CD4-positive, alpha-beta memory T cell (primary cell): ENCODE measurements at regions not wholly inside any gene's neighbourhood (a gene's known extent, or its start where the extent isn't known, plus 50 kb on each side); places are given as distances from the start of the nearest gene placed in this dataset.

Experiments used
- CTCF ChIA-PET: fragments of 350-600 bp; sonication (Branson Sonifier 250); formaldehyde crosslinking; loops from one replicate; lab custom pipeline; 2021; ENCODE audit warnings: inconsistent platforms; ENCODE audit not compliant: partially characterized antibody; lab: Charles Lee
- POLR2A ChIA-PET: fragments of 350-600 bp; sonication (Branson Sonifier 250); formaldehyde crosslinking; loops from one replicate; lab custom pipeline; 2021; ENCODE audit not compliant: partially characterized antibody; lab: Charles Lee
- DNase-seq, 5 donors: peaks; one replicate each; pipeline versions ENCODE4 v3.0.0 to v3.0.0-alpha.2; 2020 to 2022; ENCODE audit warnings: mixed read lengths in 1 of 5
- H3K27ac ChIP-seq: one replicate; pipeline ENCODE4 v1.7.0; 2013; ENCODE audit warnings: low read depth, low read length
- H3K27me3 ChIP-seq: 2 replicates; pipeline ENCODE4 v1.7.0; 2013; ENCODE audit warnings: mild to moderate bottlenecking, low read length, moderate library complexity; ENCODE audit not compliant: insufficient read depth
- H3K36me3 ChIP-seq: 2 replicates; pipeline ENCODE4 v1.7.0; 2013; ENCODE audit warnings: mild to moderate bottlenecking, low read length, moderate library complexity; ENCODE audit not compliant: insufficient read depth
- H3K4me1 ChIP-seq: 2 replicates; pipeline ENCODE4 v1.7.0; 2013; ENCODE audit warnings: mild to moderate bottlenecking, low read length, moderate library complexity; ENCODE audit not compliant: insufficient read depth
- H3K4me3 ChIP-seq, 2 donors: one replicate each; pipeline ENCODE4 v1.7.0; 2013; ENCODE audit warnings: low read length in 2 of 2, mild to moderate bottlenecking in 1 of 2
- H3K9me3 ChIP-seq, 2 donors: one replicate each; pipeline ENCODE4 v1.7.0; 2013; ENCODE audit warnings: low read length in 2 of 2, control low read depth in 1 of 2; ENCODE audit not compliant: control insufficient read depth in 1 of 2
- H3K27ac Mint-ChIP-seq, 7 donors: one replicate each; pipeline ENCODE4 v1.8.0; 2020 to 2021; ENCODE audit warnings: mixed read lengths in 7 of 7, mild to moderate bottlenecking in 6 of 7, inconsistent platforms in 3 of 7, moderate library complexity in 3 of 7
- H3K27me3 Mint-ChIP-seq, 2 donors: one replicate each; pipeline ENCODE4 v1.8.0; 2020 to 2021; ENCODE audit warnings: mixed read lengths in 2 of 2
- H3K36me3 Mint-ChIP-seq, 2 donors: one replicate each; pipeline ENCODE4 v1.8.0; 2020 to 2021; ENCODE audit warnings: mixed read lengths in 2 of 2, inconsistent platforms in 1 of 2, mild to moderate bottlenecking in 1 of 2
- H3K4me1 Mint-ChIP-seq, 4 donors: one replicate each; pipeline ENCODE4 v1.8.0; 2020 to 2021; ENCODE audit warnings: mixed read lengths in 4 of 4, mild to moderate bottlenecking in 1 of 4
- H3K4me3 Mint-ChIP-seq, 8 donors: one replicate each; pipeline ENCODE4 v1.8.0; 2020 to 2021; ENCODE audit warnings: mixed read lengths in 8 of 8, mild to moderate bottlenecking in 7 of 8, moderate library complexity in 6 of 8, inconsistent platforms in 3 of 8
- H3K9me3 Mint-ChIP-seq, 8 donors: one replicate each; pipeline ENCODE4 v1.8.0; 2020 to 2021; ENCODE audit warnings: mixed read lengths in 8 of 8, mild to moderate bottlenecking in 5 of 8, inconsistent platforms in 3 of 8, moderate library complexity in 1 of 8
- intact Hi-C: fragments of 100-400 bp; cut with micrococcal nuclease; formaldehyde crosslinking; loops from one replicate; pipeline ENCODE4 v1.15.1; 2023

DNA sequence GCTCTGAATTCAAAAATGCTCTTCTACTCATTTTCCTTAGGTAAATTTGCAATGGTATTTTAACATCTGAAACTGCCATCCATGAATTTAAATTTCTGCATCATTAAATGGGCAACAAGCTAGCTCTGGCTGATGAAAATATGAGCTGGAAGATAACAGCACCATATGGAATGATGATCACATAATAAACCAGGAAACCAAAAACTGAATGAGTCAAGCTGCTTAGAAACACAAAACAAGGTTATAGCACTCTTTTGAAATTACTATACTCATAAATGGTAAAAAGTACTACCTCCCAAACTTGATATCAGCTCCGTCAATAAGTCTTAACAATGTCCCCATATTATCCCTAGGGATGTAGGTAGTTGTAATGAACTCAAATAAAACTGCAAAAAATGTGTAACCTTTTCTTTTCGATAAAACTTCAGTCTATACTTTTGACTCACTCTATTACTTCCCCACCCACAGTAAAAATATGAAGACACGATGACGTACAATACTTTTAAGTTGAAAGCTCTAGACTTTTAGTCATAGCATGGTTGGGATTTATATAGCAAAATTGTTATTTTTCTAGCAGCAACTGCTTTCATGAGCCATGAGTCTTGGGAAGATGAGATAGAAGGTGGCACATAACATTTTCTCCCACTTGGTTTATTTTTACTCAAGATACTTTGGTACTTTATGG, 396.7 kb downstream of the CDH2 start:
- no peaks in the 10 kb centered on the region for H3K4me1 ChIP-seq
- no peaks in the 10 kb centered on the region for H3K27me3 Mint-ChIP-seq
- DNase-seq, result no peak
- H3K4me3 Mint-ChIP-seq, result no peak overlapping the region
- no peaks in the 10 kb centered on the region for H3K27me3 ChIP-seq
- ChIA-PET CTCF (no interaction called here), POLR2A (no interaction called here)
- no peaks in the 10 kb centered on the region for H3K36me3 Mint-ChIP-seq
- H3K9me3 ChIP-seq, result no peaks in the 10 kb centered on the region
- H3K36me3 ChIP-seq, result no peaks in the 10 kb centered on the region
- H3K4me3 ChIP-seq, result no peak overlapping the region
- intact Hi-C loops, result no loop called here
- H3K9me3 Mint-ChIP-seq, result peaks cover 3 to 28% (median 9%) of the 10 kb centered on the region in 8 donors
- no peak overlapping the region for H3K27ac Mint-ChIP-seq
- no peak overlapping the region for H3K27ac ChIP-seq
- H3K4me1 Mint-ChIP-seq, result no peaks in the 10 kb centered on the region

DNA sequence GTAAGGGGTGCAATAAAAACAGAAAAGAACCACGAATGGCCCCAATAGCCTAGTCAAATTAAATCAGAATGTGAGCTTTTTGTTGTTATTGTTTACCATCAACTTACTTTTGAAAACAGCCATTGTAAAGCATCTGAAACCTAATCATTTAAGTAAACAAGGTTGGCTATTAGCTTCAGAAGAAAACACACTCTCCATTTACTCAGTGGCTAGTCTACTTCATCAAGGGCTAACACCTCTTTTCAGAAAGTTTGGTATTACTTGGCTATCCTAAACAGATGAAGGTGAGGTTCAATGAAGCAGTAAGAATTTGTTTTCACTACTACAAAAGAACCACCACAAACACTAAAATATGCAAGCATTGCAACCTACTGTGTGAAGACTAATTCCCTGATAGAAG, 398.0 kb downstream of the CDH2 start:
- CTCF ChIA-PET, result interaction anchor here (0.9 kb wide), 1 partner anchor 13 kb away, joined by 3 read pairs; no protein-coding TSS in a partner anchor
- intact Hi-C loops, result no loop called here
- POLR2A ChIA-PET, result no interaction called here

DNA sequence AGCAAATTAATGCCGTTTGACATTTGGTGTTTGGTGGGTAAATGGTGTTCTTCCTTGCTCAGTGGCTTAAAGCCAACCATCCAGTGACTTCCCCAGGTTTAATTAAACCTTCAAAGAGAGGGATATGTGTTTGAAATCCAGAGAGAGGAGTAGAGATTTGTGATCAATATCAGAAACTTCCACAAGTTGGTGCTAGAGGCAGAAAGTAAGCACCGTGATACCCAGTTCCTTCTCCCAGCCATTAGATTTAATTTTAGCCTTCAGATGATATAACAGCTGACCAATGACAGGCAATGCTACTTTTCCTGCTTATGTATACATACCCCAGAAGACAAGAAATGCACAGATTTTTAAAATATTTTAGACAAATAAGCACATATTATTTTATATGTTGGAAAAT, 398.5 kb downstream of the CDH2 start:
- Mint-ChIP-seq H3K27ac (no peak overlapping the region), H3K4me3 (no peak overlapping the region), H3K4me1 (no peaks in the 10 kb centered on the region), H3K9me3 (peaks cover 4 to 21% (median 9%) of the 10 kb centered on the region in 8 donors), H3K27me3 (no peaks in the 10 kb centered on the region), H3K36me3 (no peaks in the 10 kb centered on the region)
- no peaks in the 10 kb centered on the region for H3K36me3 ChIP-seq
- no peak overlapping the region for H3K4me3 ChIP-seq
- ChIA-PET CTCF (no interaction called here), POLR2A (no interaction called here)
- DNase-seq, result no peak
- no peak overlapping the region for H3K27ac ChIP-seq
- H3K9me3 ChIP-seq, result no peaks in the 10 kb centered on the region
- H3K27me3 ChIP-seq, result no peaks in the 10 kb centered on the region
- H3K4me1 ChIP-seq, result no peaks in the 10 kb centered on the region
- intact Hi-C loops, result no loop called here

More for the DNA sequence above, 398.0 kb downstream of the CDH2 start:
- no peaks in the 10 kb centered on the region for H3K36me3 Mint-ChIP-seq
- Histone ChIP-seq H3K9me3 (no peaks in the 10 kb centered on the region), H3K4me1 (no peaks in the 10 kb centered on the region), H3K36me3 (no peaks in the 10 kb centered on the region), H3K27me3 (no peaks in the 10 kb centered on the region), H3K27ac (no peak overlapping the region), H3K4me3 (no peak overlapping the region)
- H3K27ac Mint-ChIP-seq, result no peak overlapping the region
- H3K9me3 Mint-ChIP-seq, result peaks cover 4 to 24% (median 7%) of the 10 kb centered on the region in 8 donors
- DNase-seq, result no peak
- no peak overlapping the region for H3K4me3 Mint-ChIP-seq
- H3K27me3 Mint-ChIP-seq, result no peaks in the 10 kb centered on the region
- no peaks in the 10 kb centered on the region for H3K4me1 Mint-ChIP-seq

DNA sequence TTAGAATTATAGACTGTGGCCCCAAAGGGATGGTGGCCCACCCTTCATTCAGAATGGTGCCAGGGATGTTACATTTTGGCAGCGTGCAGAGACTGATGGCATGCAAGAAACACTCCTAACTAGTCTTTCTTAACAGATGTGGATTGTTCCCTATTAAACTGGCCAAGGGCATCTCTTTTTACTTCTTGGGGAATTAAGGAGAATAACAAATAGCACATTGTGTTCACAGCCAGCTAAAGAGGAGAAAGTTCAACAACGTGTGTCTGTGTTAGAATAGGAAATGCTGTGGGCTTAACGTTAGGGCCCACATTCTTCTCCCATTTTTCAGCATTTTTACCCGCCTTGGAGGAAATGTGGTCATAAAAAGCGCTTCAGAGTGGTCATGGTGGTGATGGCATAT, 404.8 kb downstream of the CDH2 start:
- H3K36me3 Mint-ChIP-seq, result no peaks in the 10 kb centered on the region
- no peak overlapping the region for H3K4me3 Mint-ChIP-seq
- intact Hi-C loops, result no loop called here
- no peaks in the 10 kb centered on the region for H3K27me3 Mint-ChIP-seq
- ChIA-PET CTCF (no interaction called here), POLR2A (no interaction called here)
- Histone ChIP-seq H3K36me3 (no peaks in the 10 kb centered on the region), H3K27ac (no peak overlapping the region), H3K27me3 (no peaks in the 10 kb centered on the region), H3K9me3 (no peaks in the 10 kb centered on the region), H3K4me1 (no peaks in the 10 kb centered on the region), H3K4me3 (no peak overlapping the region)
- peaks cover 0 to 25% (median 7%) of the 10 kb centered on the region in 8 donors for H3K9me3 Mint-ChIP-seq
- H3K27ac Mint-ChIP-seq, result no peak overlapping the region
- H3K4me1 Mint-ChIP-seq, result no peaks in the 10 kb centered on the region
- DNase-seq, result no peak

DNA sequence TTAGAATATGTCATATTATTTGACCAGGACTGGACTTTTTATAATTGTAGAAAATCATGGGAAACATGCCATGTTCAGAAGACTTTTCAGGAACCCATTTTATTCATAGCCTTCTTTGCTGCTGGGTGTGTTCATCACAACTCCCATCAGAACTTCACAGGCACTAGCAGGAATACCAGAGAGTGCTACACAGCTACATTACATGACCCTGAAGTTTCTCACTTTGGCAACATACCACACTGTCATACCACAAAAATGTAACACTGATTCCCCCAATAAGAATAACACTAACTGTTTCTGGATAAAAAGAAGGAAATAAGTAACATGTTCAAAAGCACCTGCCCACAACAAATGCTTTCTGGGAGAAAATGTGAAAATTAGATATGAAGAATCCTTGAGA, 405.4 kb downstream of the CDH2 start:
- CTCF ChIA-PET, result no interaction called here
- intact Hi-C loops, result no loop called here
- H3K27ac Mint-ChIP-seq, result no peak overlapping the region

DNA sequence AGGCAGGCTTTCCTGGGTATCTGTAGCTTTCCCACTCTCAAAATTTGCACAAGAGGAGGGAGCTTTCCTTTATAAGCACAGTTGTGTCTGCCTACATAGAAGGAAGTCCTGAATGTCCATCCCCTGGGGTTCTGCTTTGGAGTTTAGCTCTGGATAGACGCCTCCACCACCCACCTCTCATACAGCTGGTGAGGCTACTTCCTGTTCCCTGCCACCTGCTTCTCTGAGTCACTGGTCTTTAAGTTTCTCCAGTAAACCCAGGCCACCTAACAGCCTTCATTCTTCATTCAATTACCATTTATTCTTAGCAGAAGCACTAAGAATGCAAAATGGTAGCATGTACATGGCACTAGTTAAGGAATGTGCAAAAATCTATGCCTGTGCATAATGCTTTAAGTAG, 407.8 kb downstream of the CDH2 start:
- H3K36me3 Mint-ChIP-seq, result no peaks in the 10 kb centered on the region
- H3K4me3 Mint-ChIP-seq, result no peak overlapping the region
- no peak overlapping the region for H3K4me3 ChIP-seq
- no peaks in the 10 kb centered on the region for H3K9me3 ChIP-seq
- no peak for DNase-seq
- CTCF ChIA-PET, result no interaction called here
- H3K9me3 Mint-ChIP-seq, result peaks cover 4 to 23% (median 7%) of the 10 kb centered on the region in 8 donors
- H3K4me1 Mint-ChIP-seq, result no peaks in the 10 kb centered on the region
- no peak overlapping the region for H3K27ac ChIP-seq
- POLR2A ChIA-PET, result no interaction called here
- intact Hi-C loops, result loop anchor here (10.0 kb wide), 1 partner anchor 64 kb away; no protein-coding TSS in a partner anchor
- H3K4me1 ChIP-seq, result no peaks in the 10 kb centered on the region
- H3K27ac Mint-ChIP-seq, result no peak overlapping the region
- no peaks in the 10 kb centered on the region for H3K27me3 Mint-ChIP-seq
- no peaks in the 10 kb centered on the region for H3K36me3 ChIP-seq
- no peaks in the 10 kb centered on the region for H3K27me3 ChIP-seq

More for the DNA sequence above, 405.4 kb downstream of the CDH2 start:
- H3K36me3 Mint-ChIP-seq, result no peaks in the 10 kb centered on the region
- no peak for DNase-seq
- Histone ChIP-seq H3K4me1 (no peaks in the 10 kb centered on the region), H3K4me3 (no peak overlapping the region), H3K27me3 (no peaks in the 10 kb centered on the region), H3K27ac (no peak overlapping the region), H3K9me3 (no peaks in the 10 kb centered on the region), H3K36me3 (no peaks in the 10 kb centered on the region)
- no peaks in the 10 kb centered on the region for H3K4me1 Mint-ChIP-seq
- no peak overlapping the region for H3K4me3 Mint-ChIP-seq
- H3K9me3 Mint-ChIP-seq, result peaks cover 2 to 28% (median 7%) of the 10 kb centered on the region in 8 donors
- POLR2A ChIA-PET, result no interaction called here
- H3K27me3 Mint-ChIP-seq, result no peaks in the 10 kb centered on the region

DNA sequence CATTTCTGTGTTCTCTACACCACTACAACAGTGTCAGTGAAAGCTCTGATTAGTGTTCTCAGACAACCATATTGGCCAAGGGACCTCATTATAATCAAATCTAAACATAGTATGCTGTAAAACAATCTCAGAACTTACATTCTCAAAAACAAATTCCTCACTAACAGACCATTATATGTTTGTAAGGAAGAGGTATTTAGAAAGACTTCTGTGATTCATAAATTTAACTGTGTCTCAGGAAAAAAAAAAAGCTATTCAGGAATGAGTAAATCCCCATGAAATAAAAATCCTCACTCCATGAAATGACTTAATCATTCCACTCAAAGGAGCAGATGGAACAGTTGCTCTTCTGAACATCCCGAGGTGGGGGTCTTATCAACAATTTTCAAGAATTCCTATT, 413.0 kb downstream of the CDH2 start:
- DNase-seq, result no peak
- H3K9me3 ChIP-seq, result no peaks in the 10 kb centered on the region
- H3K4me1 Mint-ChIP-seq, result no peaks in the 10 kb centered on the region
- H3K36me3 ChIP-seq, result no peaks in the 10 kb centered on the region
- H3K27ac ChIP-seq, result no peak overlapping the region
- H3K27me3 Mint-ChIP-seq, result no peaks in the 10 kb centered on the region
- no peaks in the 10 kb centered on the region for H3K27me3 ChIP-seq
- intact Hi-C loops, result loop anchor here (10.0 kb wide), 1 partner anchor 59 kb away; no protein-coding TSS in a partner anchor
- ChIA-PET POLR2A (no interaction called here), CTCF (no interaction called here)
- no peak overlapping the region for H3K27ac Mint-ChIP-seq
- H3K4me3 Mint-ChIP-seq, result no peak overlapping the region
- no peaks in the 10 kb centered on the region for H3K4me1 ChIP-seq
- H3K9me3 Mint-ChIP-seq, result peaks cover 3 to 15% (median 9%) of the 10 kb centered on the region in 8 donors
- H3K4me3 ChIP-seq, result no peak overlapping the region
- H3K36me3 Mint-ChIP-seq, result no peaks in the 10 kb centered on the region
